ENCODE measurements at regions not wholly inside any gene's neighbourhood (a gene's known extent, or its start where the extent isn't known, plus 50 kb on each side); places are given as distances from the start of the nearest gene placed in this dataset.

GRCh38 chr22:48943567-48944432 is 883.9 kb downstream of the BRD1 start (continued):
- no peak for TF ChIP-seq GABPA (IDR thresholded peaks at IDR 0.05; ENCODE audit: low read depth, low read length)
- peak; percentile 58; the same call in 1 of the 2 replicates for TF ChIP-seq GABPA (CRISPR knock-in tag; IDR thresholded peaks at IDR 0.05; ENCODE audit: low read depth)
- TF ChIP-seq HIVEP1 (CRISPR knock-in tag; IDR thresholded peaks at IDR 0.05) = peak; percentile 54; the same call in 1 of the 2 replicates
- no peak; the same call in 1 of the 2 replicates for TF ChIP-seq SSRP1 (CRISPR knock-in tag; IDR thresholded peaks at IDR 0.05)
- TF ChIP-seq, protein P1, sequence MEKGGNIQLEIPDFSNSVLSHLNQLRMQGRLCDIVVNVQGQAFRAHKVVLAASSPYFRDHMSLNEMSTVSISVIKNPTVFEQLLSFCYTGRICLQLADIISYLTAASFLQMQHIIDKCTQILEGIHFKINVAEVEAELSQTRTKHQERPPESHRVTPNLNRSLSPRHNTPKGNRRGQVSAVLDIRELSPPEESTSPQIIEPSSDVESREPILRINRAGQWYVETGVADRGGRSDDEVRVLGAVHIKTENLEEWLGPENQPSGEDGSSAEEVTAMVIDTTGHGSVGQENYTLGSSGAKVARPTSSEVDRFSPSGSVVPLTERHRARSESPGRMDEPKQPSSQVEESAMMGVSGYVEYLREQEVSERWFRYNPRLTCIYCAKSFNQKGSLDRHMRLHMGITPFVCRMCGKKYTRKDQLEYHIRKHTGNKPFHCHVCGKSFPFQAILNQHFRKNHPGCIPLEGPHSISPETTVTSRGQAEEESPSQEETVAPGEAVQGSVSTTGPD (CRISPR knock-in tag; IDR thresholded peaks at IDR 0.05) = peak; percentile 64; the same call in 1 of the 2 replicates
- TF ChIP-seq ZNF773 (CRISPR knock-in tag; IDR thresholded peaks at IDR 0.05; ENCODE audit: borderline replicate concordance) = no peak
- peak; percentile 74; the same call in 1 of the 2 replicates for TF ChIP-seq ZNF710 (CRISPR knock-in tag; IDR thresholded peaks at IDR 0.05; ENCODE audit: borderline replicate concordance)
- no peak for TF ChIP-seq KLF6 (CRISPR knock-in tag; IDR thresholded peaks at IDR 0.05)
- TF ChIP-seq, protein P2, sequence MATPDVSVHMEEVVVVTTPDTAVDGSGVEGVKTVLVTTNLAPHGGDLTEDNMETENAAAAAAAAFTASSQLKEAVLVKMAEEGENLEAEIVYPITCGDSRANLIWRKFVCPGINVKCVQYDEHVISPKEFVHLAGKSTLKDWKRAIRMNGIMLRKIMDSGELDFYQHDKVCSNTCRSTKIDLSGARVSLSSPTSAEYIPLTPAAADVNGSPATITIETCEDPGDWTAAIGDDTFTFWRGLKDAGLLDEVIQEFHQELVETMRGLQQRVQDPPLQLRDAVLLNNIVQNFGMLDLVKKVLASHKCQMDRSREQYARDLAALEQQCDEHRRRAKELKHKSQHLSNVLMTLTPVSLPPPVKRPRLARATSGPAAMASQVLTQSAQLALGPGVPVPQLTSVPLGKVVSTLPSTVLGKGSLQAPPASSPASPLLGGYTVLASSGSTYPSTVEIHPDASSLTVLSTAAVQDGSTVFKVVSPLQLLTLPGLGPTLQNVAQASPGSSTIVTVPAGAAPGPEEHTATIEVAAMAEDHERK (CRISPR knock-in tag; IDR thresholded peaks at IDR 0.05; ENCODE audit: low read depth) = no peak
- peak; percentile 84 for TF ChIP-seq GATAD2A (CRISPR knock-in tag; IDR thresholded peaks at IDR 0.05)
- TF ChIP-seq TFE3 (CRISPR knock-in tag; IDR thresholded peaks at IDR 0.05) = peak; percentile 82; the same call in 1 of the 2 replicates
- TF ChIP-seq ZNF333 (CRISPR knock-in tag; IDR thresholded peaks at IDR 0.05; ENCODE audit: borderline replicate concordance) = peak; percentile 41; the same call in 1 of the 2 replicates
- TF ChIP-seq, protein P3, sequence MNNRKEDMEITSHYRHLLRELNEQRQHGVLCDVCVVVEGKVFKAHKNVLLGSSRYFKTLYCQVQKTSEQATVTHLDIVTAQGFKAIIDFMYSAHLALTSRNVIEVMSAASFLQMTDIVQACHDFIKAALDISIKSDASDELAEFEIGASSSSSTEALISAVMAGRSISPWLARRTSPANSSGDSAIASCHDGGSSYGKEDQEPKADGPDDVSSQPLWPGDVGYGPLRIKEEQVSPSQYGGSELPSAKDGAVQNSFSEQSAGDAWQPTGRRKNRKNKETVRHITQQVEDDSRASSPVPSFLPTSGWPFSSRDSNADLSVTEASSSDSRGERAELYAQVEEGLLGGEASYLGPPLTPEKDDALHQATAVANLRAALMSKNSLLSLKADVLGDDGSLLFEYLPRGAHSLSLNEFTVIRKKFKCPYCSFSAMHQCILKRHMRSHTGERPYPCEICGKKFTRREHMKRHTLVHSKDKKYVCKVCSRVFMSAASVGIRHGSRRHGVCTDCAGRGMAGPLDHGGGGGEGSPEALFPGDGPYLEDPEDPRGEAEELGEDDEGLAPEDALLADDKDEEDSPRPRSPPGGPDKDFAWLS (CRISPR knock-in tag; IDR thresholded peaks at IDR 0.05; ENCODE audit: borderline replicate concordance) = no peak
- TF ChIP-seq RARG (CRISPR knock-in tag; IDR thresholded peaks at IDR 0.05; ENCODE audit: low read depth) = no peak
- TF ChIP-seq GTF3A (CRISPR knock-in tag; conservative IDR thresholded peaks at IDR 0.05) = no peak
- TF ChIP-seq ZNF296 (CRISPR knock-in tag; conservative IDR thresholded peaks at IDR 0.05) = no peak

Measured in HepG2 (cell line).